Naive thymus-derived CD8-positive, alpha-beta T cell (primary cell): ENCODE measurements at regions not wholly inside any gene's neighbourhood (a gene's known extent, or its start where the extent isn't known, plus 50 kb on each side); places are given as distances from the start of the nearest gene placed in this dataset.

Experiments
- ATAC-seq, 2 donors: fragments of 150-1000 bp; cut with Tn5 transposase in 1 of 2; sonication (Bioruptor Pico), chemical (Tn5 transposase) in 1 of 2; 1 replicate in 1 of 2; 2 replicates in 1 of 2; pipeline ENCODE4 v1.10.0; 2021; ENCODE audit warnings: mild to moderate bottlenecking in 2 of 2, moderate library complexity in 2 of 2
- POLR2A ChIA-PET: fragments of 350-600 bp; sonication (Branson Sonifier 250); formaldehyde crosslinking; loops from one replicate; lab custom pipeline; 2021; ENCODE audit warnings: antibody characterized with exemption; lab: Charles Lee
- DNase-seq, 10 donors: peaks; one replicate each; pipeline versions ENCODE4 v3.0.0 to v3.0.0-alpha.2; 2020 to 2022
- H3K27ac Mint-ChIP-seq, 10 donors: one replicate each; pipeline ENCODE4 v1.8.0; 2020 to 2022; ENCODE audit warnings: mild to moderate bottlenecking in 10 of 10, mixed read lengths in 10 of 10, moderate library complexity in 4 of 10, inconsistent platforms in 1 of 10
- H3K27me3 Mint-ChIP-seq, 5 donors: one replicate each; pipeline ENCODE4 v1.8.0; 2021 to 2022; ENCODE audit warnings: mixed read lengths in 5 of 5
- H3K36me3 Mint-ChIP-seq, 3 donors: one replicate each; pipeline ENCODE4 v1.8.0; 2020 to 2022; ENCODE audit warnings: mixed read lengths in 3 of 3, mild to moderate bottlenecking in 2 of 3, inconsistent platforms in 1 of 3
- H3K4me1 Mint-ChIP-seq, 4 donors: one replicate each; pipeline ENCODE4 v1.8.0; 2021 to 2022; ENCODE audit warnings: mixed read lengths in 4 of 4
- H3K4me3 Mint-ChIP-seq, 10 donors: one replicate each; pipeline ENCODE4 v1.8.0; 2020 to 2022; ENCODE audit warnings: mild to moderate bottlenecking in 10 of 10, mixed read lengths in 10 of 10, moderate library complexity in 6 of 10, inconsistent platforms in 1 of 10
- H3K9me3 Mint-ChIP-seq, 9 donors: one replicate each; pipeline ENCODE4 v1.8.0; 2020 to 2022; ENCODE audit warnings: mixed read lengths in 9 of 9, mild to moderate bottlenecking in 3 of 9, inconsistent platforms in 1 of 9, moderate library complexity in 1 of 9

GRCh38 chr5:147162740-147163139, 72.1 kb upstream of the STK32A start:
- Mint-ChIP-seq H3K9me3 (peaks cover 0 to 7% (median 2%) of the 10 kb centered on the region in 9 donors), H3K4me3 (no peak overlapping the region), H3K27me3 (peaks cover 2 to 26% (median 5%) of the 10 kb centered on the region in 5 donors), H3K36me3 (peaks cover 0 to 6% (median 0%) of the 10 kb centered on the region in 3 donors), H3K4me1 (no peaks in the 10 kb centered on the region), H3K27ac (no peak overlapping the region)
- ATAC-seq (no peak), DNase-seq (no peak)
- POLR2A ChIA-PET = no interaction called here

- Mint-ChIP-seq H3K4me1 (no peaks in the 10 kb centered on the region), H3K27ac (no peak overlapping the region), H3K36me3 (peaks cover 0 to 6% (median 0%) of the 10 kb centered on the region in 3 donors), H3K27me3 (peaks cover 0 to 18% (median 2%) of the 10 kb centered on the region in 5 donors), H3K9me3 (peaks cover 0 to 7% (median 3%) of the 10 kb centered on the region in 9 donors), H3K4me3 (no peak overlapping the region)
- POLR2A ChIA-PET = no interaction called here
- DNase-seq (no peak), ATAC-seq (no peak)
These were observed 67.3 kb upstream of the STK32A start for GRCh38 chr5:147167529-147167928.

- no peak overlapping the region for H3K27ac Mint-ChIP-seq
These were observed 66.1 kb upstream of the STK32A start for GRCh38 chr5:147168578-147169327.

GRCh38 chr5:147169399-147169798, 65.4 kb upstream of the STK32A start:
- no peak for DNase-seq
- Mint-ChIP-seq H3K27ac (no peak overlapping the region), H3K27me3 (peaks cover 0 to 23% (median 1%) of the 10 kb centered on the region in 5 donors), H3K4me3 (no peak overlapping the region), H3K4me1 (no peaks in the 10 kb centered on the region), H3K36me3 (peaks cover 0 to 6% (median 0%) of the 10 kb centered on the region in 3 donors), H3K9me3 (peaks cover 0 to 3% (median 0%) of the 10 kb centered on the region in 9 donors)
- ATAC-seq = no peak
- POLR2A ChIA-PET = no interaction called here

More at GRCh38 chr5:147168578-147169327, 66.1 kb upstream of the STK32A start:
- Mint-ChIP-seq H3K4me3 (no peak overlapping the region), H3K36me3 (peaks cover 0 to 6% (median 0%) of the 10 kb centered on the region in 3 donors), H3K27me3 (peaks cover 0 to 19% (median 2%) of the 10 kb centered on the region in 5 donors), H3K4me1 (no peaks in the 10 kb centered on the region), H3K9me3 (peaks cover 0 to 7% (median 3%) of the 10 kb centered on the region in 9 donors)
- POLR2A ChIA-PET = no interaction called here
- DNase-seq (no peak), ATAC-seq (no peak)

GRCh38 chr5:147169901-147170300, 64.9 kb upstream of the STK32A start:
- Mint-ChIP-seq H3K4me1 (no peaks in the 10 kb centered on the region), H3K27ac (no peak overlapping the region), H3K27me3 (peaks cover 0 to 23% (median 3%) of the 10 kb centered on the region in 5 donors), H3K9me3 (peaks cover 0 to 3% (median 0%) of the 10 kb centered on the region in 9 donors), H3K36me3 (peaks cover 0 to 6% (median 0%) of the 10 kb centered on the region in 3 donors), H3K4me3 (no peak overlapping the region)
- POLR2A ChIA-PET = no interaction called here
- ATAC-seq (no peak), DNase-seq (no peak)

GRCh38 chr5:147170603-147171002, 64.2 kb upstream of the STK32A start:
- Mint-ChIP-seq H3K9me3 (peaks cover 0 to 3% (median 0%) of the 10 kb centered on the region in 9 donors), H3K36me3 (peaks cover 0 to 6% (median 0%) of the 10 kb centered on the region in 3 donors), H3K27ac (no peak overlapping the region), H3K4me1 (no peaks in the 10 kb centered on the region), H3K4me3 (no peak overlapping the region), H3K27me3 (peaks cover 0 to 23% (median 4%) of the 10 kb centered on the region in 5 donors)
- DNase-seq (no peak), ATAC-seq (no peak)
- POLR2A ChIA-PET = no interaction called here

GRCh38 chr5:147174671-147175265, 60.1 kb upstream of the STK32A start:
- H3K27ac Mint-ChIP-seq = no peak overlapping the region
- DNase-seq = no peak

GRCh38 chr5:147175516-147176097, 59.2 kb upstream of the STK32A start:
- H3K4me3 Mint-ChIP-seq = no peak overlapping the region
- POLR2A ChIA-PET = no interaction called here
- H3K27me3 Mint-ChIP-seq = peaks cover 0 to 33% (median 5%) of the 10 kb centered on the region in 5 donors
- H3K9me3 Mint-ChIP-seq = peaks cover 0 to 3% (median 0%) of the 10 kb centered on the region in 9 donors
- no peaks in the 10 kb centered on the region for H3K36me3 Mint-ChIP-seq
- H3K27ac Mint-ChIP-seq = no peak overlapping the region
- ATAC-seq = no peak
- no peaks in the 10 kb centered on the region for H3K4me1 Mint-ChIP-seq
- no peak for DNase-seq

More at GRCh38 chr5:147174671-147175265, 60.1 kb upstream of the STK32A start:
- ATAC-seq = no peak
- peaks cover 0 to 33% (median 5%) of the 10 kb centered on the region in 5 donors for H3K27me3 Mint-ChIP-seq
- POLR2A ChIA-PET = no interaction called here
- H3K4me1 Mint-ChIP-seq = no peaks in the 10 kb centered on the region
- no peaks in the 10 kb centered on the region for H3K36me3 Mint-ChIP-seq
- peaks cover 0 to 3% (median 0%) of the 10 kb centered on the region in 9 donors for H3K9me3 Mint-ChIP-seq
- no peak overlapping the region for H3K4me3 Mint-ChIP-seq

- Mint-ChIP-seq H3K27ac (no peak overlapping the region), H3K4me3 (no peak overlapping the region), H3K4me1 (no peaks in the 10 kb centered on the region), H3K36me3 (no peaks in the 10 kb centered on the region), H3K9me3 (peaks cover 0 to 4% (median 0%) of the 10 kb centered on the region in 9 donors), H3K27me3 (peaks cover 0 to 33% (median 5%) of the 10 kb centered on the region in 5 donors)
- ATAC-seq (no peak), DNase-seq (no peak)
- POLR2A ChIA-PET = no interaction called here
These were observed 58.4 kb upstream of the STK32A start for GRCh38 chr5:147176422-147176821.

- Mint-ChIP-seq H3K27me3 (peaks cover 0 to 33% (median 5%) of the 10 kb centered on the region in 5 donors), H3K27ac (no peak overlapping the region), H3K4me1 (no peaks in the 10 kb centered on the region), H3K36me3 (no peaks in the 10 kb centered on the region), H3K4me3 (no peak overlapping the region), H3K9me3 (peaks cover 0 to 4% (median 0%) of the 10 kb centered on the region in 9 donors)
- ATAC-seq (no peak), DNase-seq (no peak)
- POLR2A ChIA-PET = no interaction called here
These were observed 57.5 kb upstream of the STK32A start for GRCh38 chr5:147177125-147177840.

GRCh38 chr5:147179562-147180147, 55.2 kb upstream of the STK32A start:
- peaks cover 0 to 4% (median 0%) of the 10 kb centered on the region in 9 donors for H3K9me3 Mint-ChIP-seq
- ATAC-seq (no peak), DNase-seq (no peak)
- H3K36me3 Mint-ChIP-seq = no peaks in the 10 kb centered on the region
- no peak overlapping the region for H3K4me3 Mint-ChIP-seq
- H3K27ac Mint-ChIP-seq = peak overlapping the region in 1 of 10 donors; percentile 63
- no peaks in the 10 kb centered on the region for H3K4me1 Mint-ChIP-seq
- peaks cover 0 to 23% (median 4%) of the 10 kb centered on the region in 5 donors for H3K27me3 Mint-ChIP-seq
- POLR2A ChIA-PET = no interaction called here

- ATAC-seq (no peak), DNase-seq (no peak)
- Mint-ChIP-seq H3K9me3 (peaks cover 0 to 4% (median 0%) of the 10 kb centered on the region in 9 donors), H3K4me3 (no peak overlapping the region), H3K27ac (no peak overlapping the region), H3K4me1 (no peaks in the 10 kb centered on the region), H3K36me3 (no peaks in the 10 kb centered on the region), H3K27me3 (peaks cover 0 to 23% (median 3%) of the 10 kb centered on the region in 5 donors)
- POLR2A ChIA-PET = no interaction called here
These were observed 54.1 kb upstream of the STK32A start for GRCh38 chr5:147180751-147181150.
